ENCODE measurements at regions not wholly inside any gene's neighbourhood (a gene's known extent, or its start where the extent isn't known, plus 50 kb on each side); places are given as distances from the start of the nearest gene placed in this dataset.

GRCh38 chr7:116083796-116084195, 53.2 kb upstream of the TFEC start:
- no peak for TF ChIP-seq CTCF (IDR thresholded peaks at IDR 0.05; ENCODE audit: low read depth, low read length)
- DNase-seq (ENCODE audit: low read depth, low spot score) = no peak
- Histone ChIP-seq H3K27ac (ENCODE audit: low read depth, low read length) (no peak overlapping the region), H3K27me3 (ENCODE audit: control insufficient read depth, insufficient read depth, low read length) (no peaks in the 10 kb centered on the region), H3K9me3 (ENCODE audit: control insufficient read depth, insufficient read depth, low read length) (no peaks in the 10 kb centered on the region), H3K4me3 (ENCODE audit: low read depth, low read length) (no peak overlapping the region)
- ChIA-PET CTCF (interaction anchor here (0.6 to 1.1 kb wide), 2 partner anchors 404 to 839 kb away, joined by 3 read pairs; no protein-coding TSS in a partner anchor), POLR2A (no interaction called here)

- no peaks in the 10 kb centered on the region for H3K27me3 ChIP-seq (ENCODE audit: control insufficient read depth, insufficient read depth, low read length)
- H3K27ac ChIP-seq (ENCODE audit: low read depth, low read length) = no peak overlapping the region
- no peak for TF ChIP-seq CTCF (IDR thresholded peaks at IDR 0.05; ENCODE audit: low read depth, low read length)
- ChIA-PET POLR2A (no interaction called here), CTCF (interaction anchor here (0.8 kb wide), 1 partner anchor 18 kb away, joined by 3 read pairs; no protein-coding TSS in a partner anchor)
- H3K9me3 ChIP-seq (ENCODE audit: control insufficient read depth, insufficient read depth, low read length) = no peaks in the 10 kb centered on the region
- H3K4me3 ChIP-seq (ENCODE audit: low read depth, low read length) = no peak overlapping the region
- no peak for DNase-seq (ENCODE audit: low read depth, low spot score)
Measured at GRCh38 chr7:116086547-116087045, 56.0 kb upstream of the TFEC start.

DNA sequence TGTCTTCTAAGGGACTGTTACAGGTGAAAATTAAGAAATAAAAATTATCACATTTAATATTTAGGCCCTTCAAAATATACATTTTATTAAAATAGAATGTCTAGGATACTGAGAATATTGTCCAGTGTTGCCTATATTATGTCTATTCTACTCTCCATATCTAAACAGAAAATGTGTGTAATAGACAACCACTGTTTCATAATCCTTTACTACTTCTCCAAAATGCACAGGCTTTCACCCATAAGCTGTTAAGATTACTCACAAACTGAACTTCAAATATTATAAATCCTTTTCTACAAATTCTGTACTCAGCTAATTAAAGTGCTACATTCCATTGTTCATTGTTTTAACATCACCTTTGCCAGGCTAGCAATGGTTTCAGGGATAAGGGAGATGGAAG, 56.7 kb upstream of the TFEC start:
- TF ChIP-seq CTCF (IDR thresholded peaks at IDR 0.05; ENCODE audit: low read depth, low read length) = no peak
- Histone ChIP-seq H3K4me3 (ENCODE audit: low read depth, low read length) (no peak overlapping the region), H3K27me3 (ENCODE audit: control insufficient read depth, insufficient read depth, low read length) (no peaks in the 10 kb centered on the region), H3K9me3 (ENCODE audit: control insufficient read depth, insufficient read depth, low read length) (no peaks in the 10 kb centered on the region), H3K27ac (ENCODE audit: low read depth, low read length) (no peak overlapping the region)
- ChIA-PET POLR2A (no interaction called here), CTCF (interaction anchor here (0.8 kb wide), 1 partner anchor 17 kb away, joined by 3 read pairs; no protein-coding TSS in a partner anchor)
- no peak for DNase-seq (ENCODE audit: low read depth, low spot score)

GRCh38 chr7:116087984-116088383, 57.4 kb upstream of the TFEC start:
- DNase-seq (ENCODE audit: low read depth, low spot score) = no peak
- POLR2A ChIA-PET = no interaction called here
- TF ChIP-seq CTCF (IDR thresholded peaks at IDR 0.05; ENCODE audit: low read depth, low read length) = no peak
- CTCF ChIA-PET = interaction anchor here (1.0 kb wide), 1 partner anchor 50 kb away, joined by 3 read pairs; no protein-coding TSS in a partner anchor
- H3K4me3 ChIP-seq (ENCODE audit: low read depth, low read length) = no peak overlapping the region
- H3K27me3 ChIP-seq (ENCODE audit: control insufficient read depth, insufficient read depth, low read length) = no peaks in the 10 kb centered on the region
- H3K27ac ChIP-seq (ENCODE audit: low read depth, low read length) = no peak overlapping the region
- no peaks in the 10 kb centered on the region for H3K9me3 ChIP-seq (ENCODE audit: control insufficient read depth, insufficient read depth, low read length)

DNA sequence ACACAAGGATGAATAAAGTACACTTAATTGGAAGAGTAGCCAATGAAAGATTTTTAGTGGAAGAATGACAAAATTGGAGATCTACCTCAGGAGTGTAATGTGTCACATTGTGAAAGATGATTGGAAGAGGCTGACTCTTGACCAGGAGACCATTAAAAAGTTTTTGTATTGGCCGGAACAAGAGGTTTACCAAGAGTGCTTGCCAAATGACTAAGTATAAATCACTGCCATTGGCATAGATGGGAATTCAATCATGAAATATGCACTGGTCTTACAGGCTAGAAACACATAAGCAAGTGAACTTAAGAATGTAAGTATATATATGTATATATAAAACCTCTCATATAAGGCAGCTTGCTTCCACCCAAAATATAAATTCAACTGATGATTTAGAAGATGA, 58.7 kb upstream of the TFEC start:
- Histone ChIP-seq H3K27me3 (ENCODE audit: control insufficient read depth, insufficient read depth, low read length) (no peaks in the 10 kb centered on the region), H3K4me3 (ENCODE audit: low read depth, low read length) (no peak overlapping the region), H3K27ac (ENCODE audit: low read depth, low read length) (no peak overlapping the region), H3K9me3 (ENCODE audit: control insufficient read depth, insufficient read depth, low read length) (no peaks in the 10 kb centered on the region)
- DNase-seq (ENCODE audit: low read depth, low spot score) = no peak
- TF ChIP-seq CTCF (IDR thresholded peaks at IDR 0.05; ENCODE audit: low read depth, low read length) = no peak
- CTCF ChIA-PET = no interaction called here
- POLR2A ChIA-PET = no interaction called here

Data from AG04450 (cell line).